ENCODE measurements at regions not wholly inside any gene's neighbourhood (a gene's known extent, or its start where the extent isn't known, plus 50 kb on each side); places are given as distances from the start of the nearest gene placed in this dataset.

DNA sequence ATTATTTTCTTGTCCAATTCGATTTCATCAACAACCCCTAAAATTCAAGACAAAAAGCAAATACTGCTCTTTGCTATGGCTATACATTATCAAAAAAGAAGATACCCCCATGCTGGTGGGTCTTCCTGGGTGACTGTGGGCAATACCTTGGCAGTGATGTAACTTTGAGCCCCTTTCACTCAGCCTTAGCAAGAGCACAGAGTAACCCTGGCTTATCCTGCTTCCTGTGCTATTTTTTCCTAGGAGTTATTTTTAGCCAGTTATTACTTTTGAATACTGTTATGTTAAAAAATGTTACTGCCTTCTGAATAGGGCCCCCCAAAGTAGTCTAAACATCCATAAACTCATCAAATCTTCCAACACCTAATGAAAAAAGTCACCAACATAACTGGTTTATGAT, 145.6 kb upstream of the TSLP start:
- H3K27me3 ChIP-seq, result no peaks in the 10 kb centered on the region
- H3K9me3 ChIP-seq, result no peaks in the 10 kb centered on the region
- no peaks in the 10 kb centered on the region for H3K4me1 ChIP-seq
- H3K4me3 ChIP-seq, result no peak overlapping the region
- TF ChIP-seq, protein P1, sequence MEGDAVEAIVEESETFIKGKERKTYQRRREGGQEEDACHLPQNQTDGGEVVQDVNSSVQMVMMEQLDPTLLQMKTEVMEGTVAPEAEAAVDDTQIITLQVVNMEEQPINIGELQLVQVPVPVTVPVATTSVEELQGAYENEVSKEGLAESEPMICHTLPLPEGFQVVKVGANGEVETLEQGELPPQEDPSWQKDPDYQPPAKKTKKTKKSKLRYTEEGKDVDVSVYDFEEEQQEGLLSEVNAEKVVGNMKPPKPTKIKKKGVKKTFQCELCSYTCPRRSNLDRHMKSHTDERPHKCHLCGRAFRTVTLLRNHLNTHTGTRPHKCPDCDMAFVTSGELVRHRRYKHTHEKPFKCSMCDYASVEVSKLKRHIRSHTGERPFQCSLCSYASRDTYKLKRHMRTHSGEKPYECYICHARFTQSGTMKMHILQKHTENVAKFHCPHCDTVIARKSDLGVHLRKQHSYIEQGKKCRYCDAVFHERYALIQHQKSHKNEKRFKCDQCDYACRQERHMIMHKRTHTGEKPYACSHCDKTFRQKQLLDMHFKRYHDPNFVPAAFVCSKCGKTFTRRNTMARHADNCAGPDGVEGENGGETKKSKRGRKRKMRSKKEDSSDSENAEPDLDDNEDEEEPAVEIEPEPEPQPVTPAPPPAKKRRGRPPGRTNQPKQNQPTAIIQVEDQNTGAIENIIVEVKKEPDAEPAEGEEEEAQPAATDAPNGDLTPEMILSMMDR (IDR thresholded peaks at IDR 0.05), result no peak
- intact Hi-C loops (cut with DNase I), result no loop called here
- ATAC-seq, result no peak
- H3K36me3 ChIP-seq, result no peaks in the 10 kb centered on the region
- no peak for DNase-seq
- no peak overlapping the region for H3K27ac ChIP-seq

DNA sequence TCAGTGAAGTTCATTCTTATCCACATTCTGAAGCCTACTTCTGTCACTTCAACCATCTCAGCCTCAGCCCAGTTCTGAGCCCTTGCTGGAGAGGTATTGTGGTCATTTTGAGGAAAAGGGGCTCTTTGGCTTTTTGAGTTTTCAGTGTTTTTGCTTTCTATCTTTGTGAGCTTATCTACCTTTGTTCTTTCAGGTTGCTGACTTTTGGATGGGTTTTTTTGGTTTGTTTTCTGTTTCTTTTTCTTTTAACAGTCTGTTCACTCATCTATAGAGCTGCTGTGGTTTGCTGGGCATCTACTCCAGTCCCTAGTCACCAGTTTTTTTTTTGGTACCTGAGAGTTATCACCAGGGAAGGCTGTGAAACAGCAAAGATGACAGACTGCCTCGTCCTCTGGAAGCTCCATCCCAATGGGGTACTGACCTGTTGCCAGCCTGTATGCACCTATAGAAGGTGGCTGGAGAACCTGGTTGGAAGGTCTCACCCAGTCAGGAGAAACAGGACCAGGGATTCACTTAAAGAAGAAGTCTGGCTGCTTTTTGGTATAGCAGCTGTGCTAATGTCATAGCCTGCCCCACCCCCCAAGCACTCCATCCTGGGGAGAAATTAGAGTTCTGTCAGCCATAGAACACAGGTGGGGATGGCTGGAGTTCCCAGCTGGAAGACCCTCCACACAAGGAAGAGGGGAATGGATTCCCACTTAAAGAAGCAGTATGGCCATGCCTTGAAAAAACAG, 138.6 kb upstream of the TSLP start:
- Histone ChIP-seq H3K9me3 (no peaks in the 10 kb centered on the region), H3K27ac (no peak overlapping the region), H3K4me1 (no peaks in the 10 kb centered on the region), H3K27me3 (no peaks in the 10 kb centered on the region), H3K4me3 (no peak overlapping the region), H3K36me3 (no peaks in the 10 kb centered on the region)
- ATAC-seq (no peak), DNase-seq (no peak)
- intact Hi-C loops (cut with DNase I), result no loop called here
- TF ChIP-seq, protein P1 (IDR thresholded peaks at IDR 0.05), result no peak

DNA sequence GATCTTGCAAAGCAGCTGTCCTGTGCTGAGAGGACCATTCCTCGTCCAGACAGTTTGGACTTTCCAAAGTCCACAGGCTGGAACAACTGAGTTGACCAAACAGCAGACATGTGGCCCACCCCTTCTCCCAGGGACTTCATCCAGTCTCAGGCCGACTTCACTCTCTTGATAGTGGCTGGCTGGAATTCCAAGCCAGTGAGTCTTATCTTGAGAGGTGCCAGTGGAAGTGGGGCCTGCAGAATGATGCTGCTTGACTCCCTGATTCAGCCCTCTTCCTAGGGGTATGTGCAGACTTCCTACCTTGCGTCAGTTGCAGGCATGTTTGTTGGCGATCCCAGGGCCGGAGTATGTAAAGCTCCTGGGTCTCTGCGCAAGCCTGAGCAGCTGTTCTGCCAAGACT, 131.4 kb upstream of the TSLP start:
- no peaks in the 10 kb centered on the region for H3K27me3 ChIP-seq
- TF ChIP-seq, protein P1 (IDR thresholded peaks at IDR 0.05), result no peak
- no peak overlapping the region for H3K4me3 ChIP-seq
- no peaks in the 10 kb centered on the region for H3K4me1 ChIP-seq
- no peak overlapping the region for H3K27ac ChIP-seq
- ATAC-seq, result no peak
- intact Hi-C loops (cut with DNase I), result no loop called here
- H3K9me3 ChIP-seq, result no peaks in the 10 kb centered on the region
- H3K36me3 ChIP-seq, result no peaks in the 10 kb centered on the region
- DNase-seq, result no peak

- Histone ChIP-seq H3K36me3 (no peaks in the 10 kb centered on the region), H3K27me3 (no peaks in the 10 kb centered on the region), H3K4me3 (no peak overlapping the region), H3K27ac (no peak overlapping the region), H3K9me3 (no peaks in the 10 kb centered on the region), H3K4me1 (no peaks in the 10 kb centered on the region)
- TF ChIP-seq, protein P1 (IDR thresholded peaks at IDR 0.05), result no peak
- ATAC-seq (no peak), DNase-seq (no peak)
- intact Hi-C loops (cut with DNase I), result no loop called here
Observed at GRCh38 chr5:110945874-110946436, 125.6 kb upstream of the TSLP start.

- DNase-seq, result no peak
- Histone ChIP-seq H3K27me3 (no peaks in the 10 kb centered on the region), H3K4me3 (no peak overlapping the region), H3K9me3 (no peaks in the 10 kb centered on the region), H3K27ac (no peak overlapping the region), H3K4me1 (no peaks in the 10 kb centered on the region), H3K36me3 (no peaks in the 10 kb centered on the region)
- intact Hi-C loops (cut with DNase I), result no loop called here
- no peak for ATAC-seq
- TF ChIP-seq, protein P1 (IDR thresholded peaks at IDR 0.05), result no peak
Observed at GRCh38 chr5:110951373-110951791, 120.1 kb upstream of the TSLP start.
